GM19023 (cell line): ENCODE measurements at regions not wholly inside any gene's neighbourhood (a gene's known extent, or its start where the extent isn't known, plus 50 kb on each side); places are given as distances from the start of the nearest gene placed in this dataset.
"Not testable (repeated sequence)": the region's sequence is repeated elsewhere in the genome, so short reads cannot be mapped to it uniquely, and the experiment has no call there.

Experiments used
- ATAC-seq: cut with Tn5 transposase; IDR thresholded peaks from one replicate; pipeline ENCODE4 v1.9.1; 2021; ENCODE audit warnings: mild to moderate bottlenecking, moderate library complexity; ENCODE audit not compliant: unreplicated experiment

DNA sequence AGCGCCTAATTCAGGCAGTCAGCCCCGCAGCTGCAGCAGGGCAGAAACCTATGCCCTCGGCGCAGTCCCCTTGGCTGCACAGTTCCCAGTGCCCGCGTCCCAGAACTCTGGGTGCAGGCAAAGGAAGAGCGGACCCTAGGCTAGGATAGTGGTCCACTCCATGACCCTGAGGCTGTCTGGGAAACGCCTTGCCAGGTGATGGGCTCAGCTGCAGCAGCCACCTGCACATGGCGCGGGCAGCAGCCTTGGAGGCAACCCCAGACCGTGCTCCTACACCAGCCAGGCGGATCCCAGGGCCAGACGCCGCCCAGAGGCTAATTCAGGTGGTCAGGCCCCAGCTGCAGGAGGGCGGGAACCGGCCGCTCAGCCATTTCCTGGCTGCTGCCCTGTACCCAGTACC is 83.0 kb downstream of the POTEC start:
- ATAC-seq = not testable (repeated sequence)

DNA sequence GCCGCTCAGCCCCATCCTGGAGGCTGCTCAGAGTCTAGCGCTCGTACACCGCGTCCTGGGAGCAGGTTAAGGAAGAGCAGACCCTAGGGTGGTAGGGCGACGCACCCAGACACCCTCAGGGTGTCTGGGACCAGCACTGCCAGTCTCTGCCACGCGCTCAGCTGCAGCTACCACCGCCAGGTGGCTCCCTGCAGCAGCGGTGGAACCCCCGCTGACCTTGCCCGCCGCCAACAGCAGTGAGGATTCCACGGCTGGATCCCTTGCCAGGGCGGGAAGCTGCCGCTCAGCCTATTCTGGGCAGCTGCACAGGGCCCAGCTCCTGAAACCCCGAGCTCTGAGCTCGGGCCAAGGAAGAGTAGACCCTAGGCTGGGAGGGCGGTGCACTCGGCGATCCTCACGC is 83.6 kb downstream of the POTEC start:
- not testable (repeated sequence) for ATAC-seq

DNA sequence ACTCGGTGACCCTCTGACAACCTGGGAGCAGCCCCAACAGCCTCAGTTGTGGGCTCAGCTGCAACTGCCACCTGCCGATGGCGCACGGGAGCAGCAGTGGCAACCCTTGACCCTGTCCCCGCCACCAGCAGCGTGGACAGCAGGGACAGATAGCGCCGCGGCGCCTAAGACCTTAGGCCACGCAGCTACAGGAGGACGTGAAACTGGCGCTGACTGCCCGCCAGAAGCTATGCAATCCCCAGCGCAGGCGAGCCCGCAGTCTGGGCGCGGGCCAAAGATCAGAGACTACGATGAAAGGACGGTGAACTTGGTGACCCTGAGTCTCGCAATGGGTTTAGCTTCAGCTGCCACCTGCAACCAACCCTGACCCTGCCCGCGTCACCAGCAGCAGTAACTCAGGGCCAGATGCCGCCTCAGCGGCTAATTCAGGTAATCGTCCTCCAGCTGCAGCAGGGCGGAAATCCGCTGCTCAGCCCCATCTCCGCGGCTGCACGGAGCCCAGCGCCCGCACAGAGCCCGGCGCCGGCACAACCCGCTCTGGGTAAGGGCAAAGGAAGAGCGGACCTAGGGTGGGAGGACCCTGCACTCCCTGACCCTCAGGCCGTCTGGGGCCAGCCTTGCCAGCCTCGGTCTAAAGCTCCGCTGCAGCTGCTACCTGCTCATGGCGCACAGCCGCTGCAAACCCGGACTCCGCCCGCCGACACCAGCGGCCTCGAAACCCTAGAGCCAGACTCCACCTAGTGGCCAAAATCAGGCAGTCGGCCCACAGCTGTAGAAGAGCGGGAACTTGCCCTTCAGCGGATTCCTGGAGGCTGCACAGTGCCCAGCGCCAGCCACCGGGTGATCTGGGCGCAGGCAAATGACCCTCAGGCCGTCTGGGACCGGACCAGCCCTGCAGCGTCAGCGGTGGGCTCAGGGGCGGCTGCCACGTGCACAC is 85.1 kb downstream of the POTEC start:
- not testable (repeated sequence) for ATAC-seq

GRCh38 chr18:14450637-14451009 is 92.8 kb downstream of the POTEC start:
- not testable (repeated sequence) for ATAC-seq

DNA sequence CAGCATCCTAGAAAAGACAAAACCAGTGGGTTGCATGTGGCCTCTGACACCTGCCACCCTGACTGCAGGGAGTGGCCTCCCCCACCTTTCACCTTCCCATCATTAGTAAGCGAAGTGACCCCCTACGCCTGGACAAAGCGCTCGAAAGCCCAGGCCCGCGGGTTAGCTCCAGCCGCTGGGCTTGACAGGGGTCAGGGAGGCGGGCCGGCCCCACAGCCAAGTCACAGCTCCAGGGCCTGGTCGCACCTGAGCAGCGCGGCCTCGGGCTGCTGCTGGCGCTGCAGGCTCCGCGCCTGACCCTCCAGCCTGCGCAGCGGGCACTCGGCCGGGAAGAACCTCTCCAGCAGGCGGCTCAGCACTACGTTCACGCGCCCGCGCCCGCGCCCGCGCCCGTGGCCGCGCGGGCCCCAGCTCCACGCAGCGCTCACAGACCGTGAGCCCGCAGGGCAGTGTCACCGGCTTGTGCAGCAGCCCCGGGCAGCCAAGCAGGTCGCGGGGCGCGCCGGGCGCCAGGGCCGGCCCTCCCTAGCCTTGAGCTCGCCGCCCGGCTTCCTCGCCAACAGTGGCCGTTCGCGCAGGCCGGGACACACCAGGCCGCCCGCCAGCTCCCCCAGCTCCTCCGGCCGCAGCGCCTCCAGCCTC is 93.3 kb downstream of the POTEC start:
- ATAC-seq = not testable (repeated sequence)

- not testable (repeated sequence) for ATAC-seq
Observed at GRCh38 chr18:14449062-14449461, 94.3 kb downstream of the POTEC start.

GRCh38 chr18:14447715-14448114 is 95.7 kb downstream of the POTEC start:
- not testable (repeated sequence) for ATAC-seq

DNA sequence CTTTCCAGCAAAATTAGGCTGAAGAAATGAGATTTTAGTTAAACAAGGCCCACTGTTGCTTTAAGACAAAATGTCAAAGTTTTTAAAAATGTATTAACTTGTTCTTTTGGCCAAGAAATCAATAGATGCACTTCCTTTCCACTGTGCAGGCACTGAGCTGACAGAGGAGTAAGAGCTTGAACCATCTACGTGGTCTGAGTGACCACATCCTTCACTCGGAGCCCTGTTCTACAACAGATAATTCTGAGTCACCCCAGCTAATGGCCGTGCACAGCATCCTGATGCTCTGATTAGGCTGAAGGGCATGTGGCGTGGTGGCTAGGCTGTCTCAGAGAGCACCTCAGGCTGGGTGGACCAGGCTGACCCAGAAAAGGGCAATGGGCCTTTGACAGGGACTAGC is 107.9 kb downstream of the POTEC start:
- ATAC-seq = not testable (repeated sequence)

GRCh38 chr18:14432371-14432770 is 111.0 kb downstream of the POTEC start:
- not testable (repeated sequence) for ATAC-seq

- ATAC-seq = not testable (repeated sequence)
Observed at GRCh38 chr18:14431031-14431521, 112.3 kb downstream of the POTEC start.

- ATAC-seq = not testable (repeated sequence)
Observed at GRCh38 chr18:14415806-14416205, 127.6 kb downstream of the POTEC start.

DNA sequence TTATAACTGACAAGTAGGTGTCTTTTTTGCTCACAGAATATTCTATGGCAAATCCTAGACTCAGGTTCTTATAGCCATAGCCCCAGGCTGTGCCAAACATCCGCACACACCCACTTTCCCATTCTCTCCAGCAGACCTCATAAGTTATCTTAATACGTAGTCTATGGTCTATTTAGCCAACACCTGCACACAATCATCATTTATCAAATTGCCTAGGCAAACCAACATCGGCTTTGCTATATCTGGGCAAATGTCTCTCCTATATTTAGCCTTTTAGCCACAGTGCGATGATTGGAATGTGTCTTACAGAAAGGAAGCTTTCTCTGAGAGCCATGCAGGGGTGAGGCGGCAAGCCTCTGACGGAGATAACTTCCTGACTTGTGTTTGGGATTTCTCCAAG is 128.0 kb downstream of the POTEC start:
- ATAC-seq = not testable (repeated sequence)

DNA sequence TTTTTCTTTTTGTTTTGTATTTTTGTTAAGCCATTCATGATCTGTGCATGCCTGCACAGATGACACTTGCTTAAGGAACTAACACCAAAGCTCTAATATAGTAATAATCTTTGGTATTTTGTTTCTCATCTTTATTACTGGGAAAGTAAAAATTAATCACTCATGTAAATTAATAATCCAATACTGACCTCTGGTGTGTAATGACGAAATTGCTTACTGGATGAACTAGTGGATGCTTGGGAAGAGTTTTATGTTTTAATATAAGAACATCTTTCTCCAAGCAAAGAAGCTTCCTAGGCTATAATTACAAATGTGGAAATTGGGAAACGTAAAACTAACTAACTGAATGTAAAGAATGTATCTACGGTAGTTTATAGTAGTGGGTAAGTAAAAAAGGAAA is 147.9 kb downstream of the POTEC start:
- not testable (repeated sequence) for ATAC-seq

DNA sequence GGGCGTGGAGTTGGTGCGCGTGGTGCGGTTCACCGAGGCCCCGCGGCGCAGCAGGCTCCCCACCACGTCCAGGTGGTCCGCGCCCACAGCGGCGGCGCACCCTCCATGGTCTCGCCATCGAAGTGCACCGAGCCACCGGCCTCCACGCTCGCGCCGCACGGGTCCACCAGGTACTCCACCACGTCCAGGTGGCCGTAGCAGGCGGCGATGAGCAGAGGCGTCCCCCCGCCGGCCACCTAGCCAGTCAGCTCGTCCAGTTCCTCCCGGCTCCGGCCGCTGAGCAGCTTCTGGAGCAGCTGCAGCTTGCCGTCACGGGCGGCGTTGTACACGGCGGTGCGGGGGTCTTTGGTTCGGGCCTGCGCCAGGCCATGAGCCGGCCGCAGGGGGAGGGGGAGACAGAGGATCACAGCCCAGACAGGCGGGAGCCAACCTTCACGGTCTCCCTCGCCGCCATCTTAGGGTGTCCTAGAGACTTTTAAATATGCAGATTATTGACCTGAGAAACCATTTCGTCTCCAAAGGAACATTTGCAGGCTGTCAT is 149.8 kb downstream of the POTEC start:
- not testable (repeated sequence) for ATAC-seq

GRCh38 chr18:14392604-14393003 is 150.8 kb downstream of the POTEC start:
- ATAC-seq = not testable (repeated sequence)

DNA sequence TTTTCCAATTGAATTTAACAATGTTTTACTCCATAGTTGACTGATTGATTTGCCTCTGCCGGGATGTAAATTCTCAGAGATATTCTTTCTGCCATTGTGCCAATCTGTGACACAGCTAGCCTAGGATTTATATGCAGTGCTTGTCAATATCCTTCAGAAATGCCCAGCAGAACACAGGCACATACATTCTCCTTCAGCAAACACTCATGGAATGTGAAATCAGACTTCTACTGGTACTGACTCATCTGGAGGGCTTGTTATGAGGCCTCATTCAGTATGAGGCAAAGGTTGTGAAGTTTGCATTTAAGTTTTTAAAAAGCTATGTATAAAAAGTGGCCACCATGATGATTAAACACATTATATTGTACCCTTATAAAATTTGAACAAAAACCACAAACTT is 158.4 kb downstream of the POTEC start:
- not testable (repeated sequence) for ATAC-seq

- not testable (repeated sequence) for ATAC-seq
Observed at GRCh38 chr18:14382666-14383065, 160.7 kb downstream of the POTEC start.

DNA sequence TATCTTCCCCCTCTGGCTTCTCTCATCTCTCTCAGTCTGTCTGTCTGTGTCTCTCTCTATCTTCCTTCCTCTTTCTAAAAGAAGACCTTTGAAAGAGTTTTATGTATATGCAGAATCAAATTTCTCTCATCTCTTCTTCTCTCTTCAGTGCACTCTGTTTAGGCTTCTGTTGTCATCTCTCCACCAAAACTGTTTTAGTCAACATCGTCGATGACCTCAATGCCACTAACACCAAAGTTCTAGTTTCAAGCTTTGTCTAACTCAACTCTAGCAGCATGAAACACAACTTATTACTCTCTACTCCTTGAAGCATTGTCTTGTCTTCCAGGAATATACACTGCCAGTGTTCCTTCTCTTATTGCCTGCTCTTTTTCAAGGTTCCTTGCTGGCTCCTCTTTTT is 163.9 kb downstream of the POTEC start:
- not testable (repeated sequence) for ATAC-seq

DNA sequence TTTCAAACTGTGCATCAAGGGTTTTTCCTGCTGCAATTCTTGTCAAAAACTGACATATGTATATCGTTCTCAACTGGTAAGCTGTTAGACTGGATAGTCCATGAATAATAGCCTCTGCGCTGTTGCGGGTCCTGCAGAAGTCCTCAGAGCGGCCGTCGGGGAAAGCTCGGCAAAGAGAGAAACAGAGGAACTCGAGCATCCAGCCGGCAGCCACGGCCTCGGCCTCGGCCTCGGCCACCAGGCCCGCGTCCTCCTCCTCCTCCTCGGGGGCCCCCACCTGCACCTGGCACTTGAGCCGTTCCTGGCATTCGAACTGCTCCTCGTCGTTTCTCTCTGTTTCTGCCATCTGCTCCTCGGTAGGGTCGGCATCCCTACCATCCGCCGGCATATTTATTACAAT is 165.0 kb downstream of the POTEC start:
- not testable (repeated sequence) for ATAC-seq

DNA sequence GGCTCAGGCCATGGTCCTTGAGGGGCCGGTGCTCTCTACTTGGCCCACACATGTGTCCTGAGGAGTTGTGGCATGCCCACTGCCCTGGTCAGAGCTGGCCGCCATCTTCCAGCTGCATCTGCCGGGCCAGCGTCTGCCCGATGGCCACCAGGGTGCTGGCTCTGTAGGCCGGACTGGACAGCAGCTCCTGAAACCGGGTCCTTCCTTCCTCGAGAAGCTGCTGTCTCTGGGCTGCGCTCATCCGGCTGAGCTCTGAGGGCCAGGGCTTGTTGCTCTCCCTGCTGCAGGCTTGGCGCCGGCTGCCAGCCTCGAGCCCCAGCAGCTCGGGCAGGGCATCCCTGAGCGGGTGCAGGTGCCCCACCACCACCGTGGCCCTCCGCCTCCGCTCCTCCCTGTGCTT is 182.1 kb downstream of the POTEC start:
- ATAC-seq = not testable (repeated sequence)

- not testable (repeated sequence) for ATAC-seq
Observed at GRCh38 chr18:14357553-14358297, 185.7 kb downstream of the POTEC start.
